ENCODE measurements at regions not wholly inside any gene's neighbourhood (a gene's known extent, or its start where the extent isn't known, plus 50 kb on each side); places are given as distances from the start of the nearest gene placed in this dataset.

DNA sequence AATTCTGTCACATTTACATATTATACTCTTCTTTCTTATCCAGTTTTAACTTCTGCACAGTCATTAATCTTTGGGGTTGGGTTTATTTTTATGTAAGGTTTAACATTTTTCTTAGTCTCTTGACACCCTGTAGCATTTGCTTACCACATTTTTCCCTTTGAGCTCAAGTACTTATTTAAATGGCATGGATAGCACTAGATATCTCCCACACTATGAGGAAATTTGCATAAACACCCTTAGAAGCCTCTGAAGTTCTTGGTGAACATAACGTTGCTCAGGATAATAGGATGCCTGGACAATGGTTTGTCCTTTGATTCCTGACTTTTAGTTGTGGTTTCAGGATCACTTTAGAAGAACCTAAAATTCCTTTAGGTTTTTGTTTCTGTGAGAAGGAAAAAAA lies 338.9 kb downstream of the PCDH17 start:
- TF ChIP-seq EZH2 (IDR thresholded peaks at IDR 0.05; ENCODE audit: borderline replicate concordance) (no peak), CTCF (IDR thresholded peaks at IDR 0.05; ENCODE audit: poor library complexity) (no peak), EZH2phosphoT487 (IDR thresholded peaks at IDR 0.05; ENCODE audit: low read depth, severe bottlenecking, unreplicated experiment) (no peak)

All from hepatocyte (in vitro differentiated cells).